CD8-positive, alpha-beta memory T cell (primary cell): ENCODE measurements at regions not wholly inside any gene's neighbourhood (a gene's known extent, or its start where the extent isn't known, plus 50 kb on each side); places are given as distances from the start of the nearest gene placed in this dataset.
A peak's percentile ranks its signal among the peaks of the same experiment; 100 is the strongest.
"Not testable (repeated sequence)": the region's sequence is repeated elsewhere in the genome, so short reads cannot be mapped to it uniquely, and the experiment has no call there.

Experiments
- CTCF ChIA-PET: fragments of 350-600 bp; sonication (Branson Sonifier 250); formaldehyde crosslinking; loops from one replicate; lab custom pipeline; 2021; ENCODE audit warnings: antibody characterized with exemption; lab: Charles Lee
- POLR2A ChIA-PET: fragments of 350-600 bp; sonication (Branson Sonifier 250); formaldehyde crosslinking; loops from one replicate; lab custom pipeline; 2021; ENCODE audit warnings: antibody characterized with exemption; lab: Charles Lee
- DNase-seq, 5 donors: peaks; one replicate each; pipeline versions ENCODE4 v3.0.0 to v3.0.0-alpha.2; 2020 to 2022; ENCODE audit warnings: mixed read lengths in 1 of 5
- H3K27ac ChIP-seq: one replicate; pipeline ENCODE4 v1.7.0; 2013; ENCODE audit warnings: low read depth, mild to moderate bottlenecking, low read length, moderate library complexity
- H3K27me3 ChIP-seq: 2 replicates; pipeline ENCODE4 v1.7.0; 2013; ENCODE audit warnings: low read length, mild to moderate bottlenecking; ENCODE audit not compliant: insufficient read depth, poor library complexity, severe bottlenecking
- H3K36me3 ChIP-seq: 2 replicates; pipeline ENCODE4 v1.7.0; 2013; ENCODE audit warnings: mild to moderate bottlenecking, low read length, moderate library complexity; ENCODE audit not compliant: insufficient read depth
- H3K4me1 ChIP-seq: 2 replicates; pipeline ENCODE4 v1.7.0; 2013; ENCODE audit warnings: mild to moderate bottlenecking, low read length, moderate library complexity; ENCODE audit not compliant: insufficient read depth
- H3K4me3 ChIP-seq: 2 replicates; pipeline ENCODE4 v1.7.0; 2013; ENCODE audit warnings: mild to moderate bottlenecking, low read length
- H3K9me3 ChIP-seq: 2 replicates; pipeline ENCODE4 v1.7.0; 2013; ENCODE audit warnings: mild to moderate bottlenecking, low read length
- H3K27ac Mint-ChIP-seq, 8 donors: one replicate each; pipeline ENCODE4 v1.8.0; 2020 to 2021; ENCODE audit warnings: mixed read lengths in 8 of 8, mild to moderate bottlenecking in 6 of 8, inconsistent platforms in 3 of 8, moderate library complexity in 3 of 8
- H3K27me3 Mint-ChIP-seq, 2 donors: one replicate each; pipeline ENCODE4 v1.8.0; 2020 to 2021; ENCODE audit warnings: mixed read lengths in 2 of 2, mild to moderate bottlenecking in 1 of 2, moderate library complexity in 1 of 2
- H3K36me3 Mint-ChIP-seq, 3 donors: one replicate each; pipeline ENCODE4 v1.8.0; 2020 to 2021; ENCODE audit warnings: mixed read lengths in 3 of 3, inconsistent platforms in 1 of 3, mild to moderate bottlenecking in 1 of 3
- H3K4me1 Mint-ChIP-seq, 3 donors: one replicate each; pipeline ENCODE4 v1.8.0; 2020 to 2021; ENCODE audit warnings: mixed read lengths in 3 of 3, inconsistent platforms in 1 of 3, mild to moderate bottlenecking in 1 of 3
- H3K4me3 Mint-ChIP-seq, 7 donors: one replicate each; pipeline ENCODE4 v1.8.0; 2020 to 2021; ENCODE audit warnings: mixed read lengths in 7 of 7, mild to moderate bottlenecking in 6 of 7, moderate library complexity in 4 of 7, inconsistent platforms in 2 of 7
- H3K9me3 Mint-ChIP-seq, 5 donors: one replicate each; pipeline ENCODE4 v1.8.0; 2020 to 2022; ENCODE audit warnings: mixed read lengths in 5 of 5, mild to moderate bottlenecking in 3 of 5, moderate library complexity in 2 of 5, inconsistent platforms in 1 of 5

GRCh38 chr6:168856914-168857313, 396.7 kb downstream of the THBS2 start:
- Histone ChIP-seq H3K4me3 (no peak overlapping the region), H3K27ac (no peak overlapping the region), H3K9me3 (no peaks in the 10 kb centered on the region), H3K27me3 (no peaks in the 10 kb centered on the region), H3K36me3 (no peaks in the 10 kb centered on the region), H3K4me1 (no peaks in the 10 kb centered on the region)
- Mint-ChIP-seq H3K4me1 (peaks cover under 1 to 4% (median 3%) of the 10 kb centered on the region in 3 donors), H3K4me3 (no peak overlapping the region), H3K27ac (no peak overlapping the region), H3K36me3 (no peaks in the 10 kb centered on the region), H3K27me3 (peaks cover 2 to 20% of the 10 kb centered on the region in 2 donors), H3K9me3 (peaks cover 0 to 2% (median 0%) of the 10 kb centered on the region in 5 donors)
- CTCF ChIA-PET, result interaction anchor here (0.8 kb wide), 1 partner anchor 9 kb away, joined by 3 read pairs; no protein-coding TSS in a partner anchor
- POLR2A ChIA-PET, result no interaction called here
- DNase-seq, result no peak

GRCh38 chr6:168852376-168852884, 401.2 kb downstream of the THBS2 start:
- POLR2A ChIA-PET, result interaction anchor here (0.6 kb wide), 1 partner anchor 1419 kb away, joined by 3 read pairs; no protein-coding TSS in a partner anchor
- Histone ChIP-seq H3K4me1 (no peaks in the 10 kb centered on the region), H3K27me3 (no peaks in the 10 kb centered on the region), H3K4me3 (no peak overlapping the region), H3K36me3 (no peaks in the 10 kb centered on the region), H3K27ac (no peak overlapping the region), H3K9me3 (no peaks in the 10 kb centered on the region)
- no peak for DNase-seq
- H3K27me3 Mint-ChIP-seq, result no peaks in the 10 kb centered on the region
- CTCF ChIA-PET, result no interaction called here
- H3K4me1 Mint-ChIP-seq, result peaks cover 10 to 13% (median 11%) of the 10 kb centered on the region in 3 donors
- H3K4me3 Mint-ChIP-seq, result peak overlapping the region in 2 of 7 donors; percentile 37 to 54
- no peak overlapping the region for H3K27ac Mint-ChIP-seq
- peaks cover 0 to 2% (median 0%) of the 10 kb centered on the region in 5 donors for H3K9me3 Mint-ChIP-seq
- no peaks in the 10 kb centered on the region for H3K36me3 Mint-ChIP-seq

DNA sequence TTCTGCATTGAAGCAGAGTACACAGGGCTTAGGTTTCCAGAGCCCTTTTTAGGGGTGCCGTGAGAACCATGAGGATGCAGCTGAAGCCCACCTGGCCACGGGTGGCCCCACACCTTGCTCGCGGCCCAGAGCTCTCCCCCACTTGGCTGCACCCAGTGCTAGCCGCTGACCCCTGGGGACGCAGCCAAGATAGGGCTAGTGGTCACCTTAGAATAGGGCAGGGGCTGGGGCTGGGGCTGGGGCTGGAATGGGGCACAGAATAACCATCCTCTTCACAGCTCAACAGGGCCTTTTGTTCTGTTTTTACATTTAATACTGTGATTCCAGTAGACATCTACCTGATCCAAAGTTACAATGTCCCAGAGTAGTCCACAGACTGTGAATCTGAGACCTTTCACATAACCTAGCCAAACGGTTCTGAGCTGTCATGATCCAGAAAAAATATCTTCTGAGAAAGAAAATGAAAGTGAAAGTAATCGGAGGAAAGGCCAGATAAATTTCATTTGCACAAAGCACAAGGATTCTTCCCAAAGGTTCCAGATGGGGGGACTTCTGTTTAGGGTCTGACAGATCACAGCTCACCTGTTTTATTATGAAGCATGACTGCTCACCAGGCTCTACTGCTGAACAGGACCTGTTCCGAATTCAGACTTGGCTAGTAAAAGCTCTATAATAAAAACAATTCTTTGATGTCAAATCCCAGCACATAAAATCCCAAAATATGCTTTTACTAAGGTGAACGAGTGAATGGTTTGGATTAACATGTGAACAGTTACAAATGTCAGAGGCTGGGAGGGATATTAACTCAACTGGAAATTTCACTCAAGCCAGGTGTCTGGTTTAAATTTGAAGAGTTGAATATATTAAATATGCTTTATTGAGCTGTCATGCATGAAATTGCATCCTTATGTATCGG, 401.9 kb downstream of the THBS2 start:
- no peak overlapping the region for H3K27ac ChIP-seq
- peaks cover 10 to 13% (median 11%) of the 10 kb centered on the region in 3 donors for H3K4me1 Mint-ChIP-seq
- H3K27me3 Mint-ChIP-seq, result no peaks in the 10 kb centered on the region
- no peak for DNase-seq
- H3K4me3 Mint-ChIP-seq, result peak overlapping the region in 6 of 7 donors; percentile 37 to 74 (median 54)
- ChIA-PET POLR2A (no interaction called here), CTCF (interaction anchor here (1.6 kb wide), 1 partner anchor 21 kb away, joined by 3 read pairs; no protein-coding TSS in a partner anchor)
- H3K4me3 ChIP-seq, result no peak overlapping the region
- peaks cover 0 to 2% (median 0%) of the 10 kb centered on the region in 5 donors for H3K9me3 Mint-ChIP-seq
- no peaks in the 10 kb centered on the region for H3K4me1 ChIP-seq
- H3K9me3 ChIP-seq, result no peaks in the 10 kb centered on the region
- H3K36me3 ChIP-seq, result no peaks in the 10 kb centered on the region
- no peaks in the 10 kb centered on the region for H3K36me3 Mint-ChIP-seq
- H3K27ac Mint-ChIP-seq, result peak overlapping the region in 5 of 8 donors; percentile 42 to 70 (median 58)
- H3K27me3 ChIP-seq, result no peaks in the 10 kb centered on the region

DNA sequence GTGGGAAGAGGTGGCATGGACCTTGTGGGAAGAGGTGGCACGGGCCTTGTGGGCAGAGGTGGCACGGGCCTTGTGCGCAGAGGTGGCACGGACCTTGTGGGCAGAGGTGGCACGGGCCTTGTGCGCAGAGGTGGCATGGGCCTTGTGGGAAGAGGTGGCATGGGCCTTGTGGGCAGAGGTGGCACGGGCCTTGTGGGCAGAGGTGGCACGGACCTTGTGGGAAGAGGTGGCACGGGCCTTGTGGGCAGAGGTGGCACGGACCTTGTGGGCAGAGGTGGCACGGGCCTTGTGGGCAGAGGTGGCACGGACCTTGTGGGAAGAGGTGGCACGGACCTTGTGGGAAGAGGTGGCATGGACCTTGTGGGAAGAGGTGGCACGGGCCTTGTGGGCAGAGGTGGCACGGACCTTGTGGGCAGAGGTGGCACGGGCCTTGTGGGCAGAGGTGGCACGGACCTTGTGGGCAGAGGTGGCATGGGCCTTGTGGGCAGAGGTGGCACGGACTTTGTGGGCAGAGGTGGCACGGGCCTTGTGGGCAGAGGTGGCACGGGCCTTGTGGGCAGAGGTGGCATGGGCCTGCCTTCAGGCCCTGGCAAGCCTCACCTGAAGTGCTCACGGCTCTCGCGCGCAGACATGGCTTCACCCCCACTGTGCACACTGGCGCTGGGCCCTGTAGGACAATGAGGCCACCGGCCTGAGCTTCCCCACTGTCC, 403.5 kb downstream of the THBS2 start:
- peaks cover 10 to 13% (median 11%) of the 10 kb centered on the region in 3 donors for H3K4me1 Mint-ChIP-seq
- H3K27me3 ChIP-seq, H3K9me3 ChIP-seq, POLR2A ChIA-PET, H3K27ac ChIP-seq, DNase-seq, H3K27me3 Mint-ChIP-seq, H3K4me1 ChIP-seq, H3K4me3 ChIP-seq, H3K9me3 Mint-ChIP-seq, H3K36me3 Mint-ChIP-seq, H3K36me3 ChIP-seq, H3K27ac Mint-ChIP-seq, H3K4me3 Mint-ChIP-seq: not testable (repeated sequence)
- CTCF ChIA-PET, result interaction anchor here (1.6 kb wide), 1 partner anchor 20 kb away, joined by 3 read pairs; no protein-coding TSS in a partner anchor

- Mint-ChIP-seq H3K9me3 (peaks cover 0 to 2% (median 0%) of the 10 kb centered on the region in 5 donors), H3K36me3 (no peaks in the 10 kb centered on the region), H3K27ac (peak overlapping the region in 3 of 8 donors; percentile 54 to 84 (median 71)), H3K4me1 (peaks cover 10 to 13% (median 11%) of the 10 kb centered on the region in 3 donors), H3K27me3 (peaks cover 0 to 2% of the 10 kb centered on the region in 2 donors), H3K4me3 (no peak overlapping the region)
- ChIA-PET POLR2A (no interaction called here), CTCF (no interaction called here)
- no peak overlapping the region for H3K4me3 ChIP-seq
- no peaks in the 10 kb centered on the region for H3K4me1 ChIP-seq
- no peaks in the 10 kb centered on the region for H3K36me3 ChIP-seq
- no peaks in the 10 kb centered on the region for H3K9me3 ChIP-seq
- no peaks in the 10 kb centered on the region for H3K27me3 ChIP-seq
- no peak for DNase-seq
- H3K27ac ChIP-seq, result no peak overlapping the region
Observed at GRCh38 chr6:168849459-168849858, 404.2 kb downstream of the THBS2 start.

- Mint-ChIP-seq H3K9me3 (peaks cover 0 to 2% (median 0%) of the 10 kb centered on the region in 5 donors), H3K4me1 (peaks cover 10 to 13% (median 11%) of the 10 kb centered on the region in 3 donors), H3K27ac (peak overlapping the region in 4 of 8 donors; percentile 67 to 89 (median 84)), H3K4me3 (peak overlapping the region in 1 of 7 donors; percentile 48), H3K27me3 (peaks cover 0 to 2% of the 10 kb centered on the region in 2 donors), H3K36me3 (no peaks in the 10 kb centered on the region)
- POLR2A ChIA-PET, result no interaction called here
- CTCF ChIA-PET, result no interaction called here
- Histone ChIP-seq H3K4me1 (no peaks in the 10 kb centered on the region), H3K4me3 (no peak overlapping the region), H3K27ac (no peak overlapping the region), H3K27me3 (no peaks in the 10 kb centered on the region), H3K36me3 (no peaks in the 10 kb centered on the region), H3K9me3 (no peaks in the 10 kb centered on the region)
- DNase-seq, result no peak
Observed at GRCh38 chr6:168848797-168849196, 404.8 kb downstream of the THBS2 start.

GRCh38 chr6:168844821-168845609, 404.0 kb downstream of the SMOC2 start:
- H3K36me3 Mint-ChIP-seq, result no peaks in the 10 kb centered on the region
- H3K27me3 ChIP-seq, result no peaks in the 10 kb centered on the region
- DNase-seq, result no peak
- peaks cover 0 to 2% of the 10 kb centered on the region in 2 donors for H3K27me3 Mint-ChIP-seq
- no peak overlapping the region for H3K4me3 ChIP-seq
- no peak overlapping the region for H3K27ac Mint-ChIP-seq
- no peak overlapping the region for H3K4me3 Mint-ChIP-seq
- POLR2A ChIA-PET, result no interaction called here
- no peaks in the 10 kb centered on the region for H3K4me1 ChIP-seq
- no peaks in the 10 kb centered on the region for H3K36me3 ChIP-seq
- H3K27ac ChIP-seq, result no peak overlapping the region
- CTCF ChIA-PET, result no interaction called here
- H3K4me1 Mint-ChIP-seq, result no peaks in the 10 kb centered on the region
- peaks cover 0 to 3% (median 0%) of the 10 kb centered on the region in 5 donors for H3K9me3 Mint-ChIP-seq
- H3K9me3 ChIP-seq, result no peaks in the 10 kb centered on the region
